HEK293 (cell line): ENCODE measurements at regions not wholly inside any gene's neighbourhood (a gene's known extent, or its start where the extent isn't known, plus 50 kb on each side); places are given as distances from the start of the nearest gene placed in this dataset.

Source experiments
- CTCF ChIP-seq: fragments of 450-650 bp; formaldehyde crosslinking; IDR thresholded peaks from 2 replicates; pipeline ENCODE4 v1.5.1; 2016; ENCODE audit warnings: missing biosample characterization, missing genetic modification characterization
- GFI1B ChIP-seq: fragments of 450-650 bp; formaldehyde crosslinking; IDR thresholded peaks from 2 replicates; pipeline ENCODE4 v1.5.1; 2016; ENCODE audit warnings: missing biosample characterization, missing genetic modification characterization
- GLI4 ChIP-seq: fragments of 450-650 bp; formaldehyde crosslinking; IDR thresholded peaks from 2 replicates; pipeline ENCODE4 v1.5.1; 2016; ENCODE audit warnings: missing biosample characterization, missing genetic modification characterization
- PATZ1 ChIP-seq: fragments of 450-650 bp; formaldehyde crosslinking; IDR thresholded peaks from 2 replicates; pipeline ENCODE4 v1.5.1; 2016; ENCODE audit warnings: missing biosample characterization, missing genetic modification characterization
- SETDB1 ChIP-seq: IDR thresholded peaks from one replicate; pipeline ENCODE4 v1.6.1; 2017; ENCODE audit warnings: mild to moderate bottlenecking, low read length, moderate library complexity, mixed read lengths; ENCODE audit not compliant: insufficient read length
- ZFP37 ChIP-seq: fragments of 450-650 bp; formaldehyde crosslinking; IDR thresholded peaks from 2 replicates; pipeline ENCODE4 v1.5.1; 2016; ENCODE audit warnings: missing biosample characterization, missing genetic modification characterization
- ZNF16 ChIP-seq: fragments of 450-650 bp; formaldehyde crosslinking; IDR thresholded peaks from 2 replicates; pipeline ENCODE4 v1.5.1; 2016; ENCODE audit warnings: low read depth, missing biosample characterization, missing genetic modification characterization
- ZNF324 ChIP-seq: fragments of 450-650 bp; formaldehyde crosslinking; IDR thresholded peaks from 2 replicates; pipeline ENCODE4 v1.5.1; 2016; ENCODE audit warnings: missing biosample characterization, missing genetic modification characterization
- ZNF514 ChIP-seq: fragments of 450-650 bp; formaldehyde crosslinking; IDR thresholded peaks from 2 replicates; pipeline ENCODE4 v1.5.1; 2016; ENCODE audit warnings: missing biosample characterization, missing genetic modification characterization
- ZNF623 ChIP-seq: fragments of 450-650 bp; formaldehyde crosslinking; IDR thresholded peaks from 2 replicates; pipeline ENCODE4 v1.5.1; 2016; ENCODE audit warnings: missing biosample characterization, missing genetic modification characterization
- ZSCAN30 ChIP-seq: fragments of 450-650 bp; IDR thresholded peaks from 2 replicates; pipeline ENCODE4 v1.5.1; 2018; ENCODE audit warnings: missing biosample characterization, mild to moderate bottlenecking, missing genetic modification characterization, moderate library complexity
- TF ChIP-seq, protein P1 (sequence below): fragments of 450-650 bp; formaldehyde crosslinking; IDR thresholded peaks from 2 replicates; pipeline ENCODE4 v1.5.1; 2016; ENCODE audit warnings: missing biosample characterization, missing genetic modification characterization

GRCh38 chr12:115204957-115205754 lies 521.2 kb upstream of the TBX3 start:
- TF ChIP-seq ZNF514 (no peak), SETDB1 (no peak), CTCF (tag by site-specific recombination) (no peak), PATZ1 (tag by site-specific recombination) (no peak), GFI1B (tag by site-specific recombination) (no peak), GLI4 (no peak), ZFP37 (tag by site-specific recombination) (no peak), ZNF16 (tag by site-specific recombination) (no peak), ZSCAN30 (tag by site-specific recombination) (no peak), ZNF324 (tag by site-specific recombination) (no peak), ZNF623 (no peak)
- TF ChIP-seq, protein P1, sequence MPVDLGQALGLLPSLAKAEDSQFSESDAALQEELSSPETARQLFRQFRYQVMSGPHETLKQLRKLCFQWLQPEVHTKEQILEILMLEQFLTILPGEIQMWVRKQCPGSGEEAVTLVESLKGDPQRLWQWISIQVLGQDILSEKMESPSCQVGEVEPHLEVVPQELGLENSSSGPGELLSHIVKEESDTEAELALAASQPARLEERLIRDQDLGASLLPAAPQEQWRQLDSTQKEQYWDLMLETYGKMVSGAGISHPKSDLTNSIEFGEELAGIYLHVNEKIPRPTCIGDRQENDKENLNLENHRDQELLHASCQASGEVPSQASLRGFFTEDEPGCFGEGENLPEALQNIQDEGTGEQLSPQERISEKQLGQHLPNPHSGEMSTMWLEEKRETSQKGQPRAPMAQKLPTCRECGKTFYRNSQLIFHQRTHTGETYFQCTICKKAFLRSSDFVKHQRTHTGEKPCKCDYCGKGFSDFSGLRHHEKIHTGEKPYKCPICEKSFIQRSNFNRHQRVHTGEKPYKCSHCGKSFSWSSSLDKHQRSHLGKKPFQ = no peak
